ENCODE measurements at regions not wholly inside any gene's neighbourhood (a gene's known extent, or its start where the extent isn't known, plus 50 kb on each side); places are given as distances from the start of the nearest gene placed in this dataset.

DNA sequence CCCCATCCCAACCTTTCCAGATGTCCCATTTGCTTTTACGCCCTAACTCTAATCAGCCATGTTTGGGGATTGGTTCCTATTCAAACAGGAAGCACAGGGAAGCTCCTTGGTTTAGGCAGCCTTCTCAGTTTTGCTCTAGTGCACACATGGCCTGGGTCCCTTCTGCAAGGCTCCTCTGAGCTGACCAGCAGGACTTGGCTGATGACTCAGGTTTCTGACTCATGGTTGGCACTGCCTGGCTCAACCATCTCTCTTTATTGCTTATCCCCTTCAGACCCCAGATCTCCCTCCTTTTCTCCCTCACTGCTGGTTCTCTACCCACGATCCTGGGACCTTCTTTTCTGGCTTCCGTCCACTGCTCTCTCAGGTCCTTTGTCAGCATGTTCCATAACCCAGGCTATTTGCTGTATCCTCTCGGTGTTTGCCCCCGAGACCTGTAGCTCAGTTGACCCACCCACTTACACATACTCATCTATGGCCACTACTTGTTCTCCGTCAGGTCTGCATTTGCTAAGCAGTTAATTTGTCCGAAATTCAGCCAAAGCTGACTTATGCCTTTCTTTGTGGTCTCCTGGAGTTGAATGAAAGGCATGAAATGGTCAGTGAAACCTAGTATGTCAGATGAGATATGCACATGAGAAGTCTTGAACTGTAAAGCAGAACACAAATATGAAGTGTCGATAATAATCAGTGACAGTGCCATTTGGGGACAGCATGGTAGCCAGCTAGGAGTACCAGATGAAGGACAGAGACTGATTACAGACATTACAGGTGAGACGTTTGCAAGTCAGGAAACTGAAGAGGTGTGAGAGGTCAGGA, 323.5 kb upstream of the ROPN1 start:
- Mint-ChIP-seq H3K27ac (no peak overlapping the region), H3K4me3 (no peak overlapping the region), H3K36me3 (no peaks in the 10 kb centered on the region), H3K9me3 (no peaks in the 10 kb centered on the region), H3K27me3 (ENCODE audit: low read depth in 2 of 2) (peaks cover 6 to 7% of the 10 kb centered on the region in 2 donors), H3K4me1 (no peaks in the 10 kb centered on the region)
- no peak overlapping the region for H3K27ac ChIP-seq (ENCODE audit: low read length)
- H3K36me3 ChIP-seq (ENCODE audit: control insufficient read depth, insufficient read depth, low read length) = no peaks in the 10 kb centered on the region
- DNase-seq (no peak), ATAC-seq (no peak)
- no peaks in the 10 kb centered on the region for H3K4me1 ChIP-seq (ENCODE audit: control insufficient read depth, insufficient read depth, low read length)
- TF ChIP-seq, protein P1, sequence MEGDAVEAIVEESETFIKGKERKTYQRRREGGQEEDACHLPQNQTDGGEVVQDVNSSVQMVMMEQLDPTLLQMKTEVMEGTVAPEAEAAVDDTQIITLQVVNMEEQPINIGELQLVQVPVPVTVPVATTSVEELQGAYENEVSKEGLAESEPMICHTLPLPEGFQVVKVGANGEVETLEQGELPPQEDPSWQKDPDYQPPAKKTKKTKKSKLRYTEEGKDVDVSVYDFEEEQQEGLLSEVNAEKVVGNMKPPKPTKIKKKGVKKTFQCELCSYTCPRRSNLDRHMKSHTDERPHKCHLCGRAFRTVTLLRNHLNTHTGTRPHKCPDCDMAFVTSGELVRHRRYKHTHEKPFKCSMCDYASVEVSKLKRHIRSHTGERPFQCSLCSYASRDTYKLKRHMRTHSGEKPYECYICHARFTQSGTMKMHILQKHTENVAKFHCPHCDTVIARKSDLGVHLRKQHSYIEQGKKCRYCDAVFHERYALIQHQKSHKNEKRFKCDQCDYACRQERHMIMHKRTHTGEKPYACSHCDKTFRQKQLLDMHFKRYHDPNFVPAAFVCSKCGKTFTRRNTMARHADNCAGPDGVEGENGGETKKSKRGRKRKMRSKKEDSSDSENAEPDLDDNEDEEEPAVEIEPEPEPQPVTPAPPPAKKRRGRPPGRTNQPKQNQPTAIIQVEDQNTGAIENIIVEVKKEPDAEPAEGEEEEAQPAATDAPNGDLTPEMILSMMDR (IDR thresholded peaks at IDR 0.05) = no peak
- H3K27me3 ChIP-seq (ENCODE audit: control insufficient read depth, insufficient read depth, low read length) = no peaks in the 10 kb centered on the region
- no peaks in the 10 kb centered on the region for H3K9me3 ChIP-seq (ENCODE audit: control insufficient read depth, insufficient read depth, low read length)
- no peak overlapping the region for H3K4me3 ChIP-seq (ENCODE audit: low read length)
- 68% methylated on average over 9 of the region's 9 CpGs for WGBS (ENCODE audit: insufficient coverage)
- intact Hi-C loops (cut with micrococcal nuclease) = no loop called here

DNA sequence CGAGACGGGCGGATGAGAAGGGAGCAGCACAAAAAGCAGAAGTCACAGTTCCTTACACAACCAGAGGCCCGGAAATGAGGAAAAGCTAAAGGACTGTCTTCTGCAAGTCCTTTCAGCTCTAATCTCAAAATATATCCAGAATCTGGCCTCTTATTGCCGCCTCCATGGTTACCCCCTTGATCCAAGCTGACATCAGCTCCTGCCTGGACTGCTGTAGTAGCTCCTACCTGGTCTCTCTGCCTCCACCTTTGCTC, 324.0 kb upstream of the ROPN1 start:
- no peak overlapping the region for H3K4me3 Mint-ChIP-seq
- no peaks in the 10 kb centered on the region for H3K9me3 Mint-ChIP-seq
- no peak overlapping the region for H3K27ac Mint-ChIP-seq
- no peaks in the 10 kb centered on the region for H3K4me1 Mint-ChIP-seq
- Histone ChIP-seq H3K9me3 (ENCODE audit: control insufficient read depth, insufficient read depth, low read length) (no peaks in the 10 kb centered on the region), H3K27ac (ENCODE audit: low read length) (no peak overlapping the region), H3K27me3 (ENCODE audit: control insufficient read depth, insufficient read depth, low read length) (no peaks in the 10 kb centered on the region), H3K36me3 (ENCODE audit: control insufficient read depth, insufficient read depth, low read length) (no peaks in the 10 kb centered on the region), H3K4me1 (ENCODE audit: control insufficient read depth, insufficient read depth, low read length) (no peaks in the 10 kb centered on the region), H3K4me3 (ENCODE audit: low read length) (no peak overlapping the region)
- no peaks in the 10 kb centered on the region for H3K36me3 Mint-ChIP-seq
- TF ChIP-seq, protein P1 (IDR thresholded peaks at IDR 0.05) = no peak
- 11% methylated on average over 5 of the region's 5 CpGs for WGBS (ENCODE audit: insufficient coverage)
- DNase-seq = no peak
- peaks cover 6 to 8% of the 10 kb centered on the region in 2 donors for H3K27me3 Mint-ChIP-seq (ENCODE audit: low read depth in 2 of 2)
- intact Hi-C loops (cut with micrococcal nuclease) = no loop called here
- no peak for ATAC-seq

DNA sequence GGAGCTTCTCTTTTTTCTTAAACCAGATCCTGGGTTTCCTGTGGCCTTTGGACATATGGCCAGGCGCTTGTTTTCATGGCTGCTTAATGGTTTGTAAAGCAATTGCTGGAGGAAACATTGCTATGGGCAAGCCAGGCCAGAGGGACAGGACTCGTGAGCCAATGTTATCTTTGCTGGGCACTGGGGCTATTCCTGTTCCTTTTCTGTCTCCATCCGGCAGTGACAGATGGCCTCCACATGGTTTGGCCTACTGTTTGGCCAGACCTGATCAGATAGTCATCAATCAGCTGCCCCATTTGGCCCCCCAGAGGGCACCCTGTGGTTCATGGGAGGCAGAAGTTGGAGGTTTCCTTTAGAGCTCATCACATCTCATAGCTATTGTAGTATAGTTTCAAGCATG, 326.1 kb upstream of the ROPN1 start:
- Mint-ChIP-seq H3K36me3 (no peaks in the 10 kb centered on the region), H3K27me3 (ENCODE audit: low read depth in 2 of 2) (peaks cover 6 to 20% of the 10 kb centered on the region in 2 donors), H3K4me3 (no peak overlapping the region), H3K27ac (no peak overlapping the region), H3K4me1 (no peaks in the 10 kb centered on the region), H3K9me3 (no peaks in the 10 kb centered on the region)
- no peak for ATAC-seq
- no peaks in the 10 kb centered on the region for H3K27me3 ChIP-seq (ENCODE audit: control insufficient read depth, insufficient read depth, low read length)
- DNase-seq = no peak
- TF ChIP-seq, protein P1 (IDR thresholded peaks at IDR 0.05) = no peak
- no peak overlapping the region for H3K4me3 ChIP-seq (ENCODE audit: low read length)
- H3K27ac ChIP-seq (ENCODE audit: low read length) = no peak overlapping the region
- H3K4me1 ChIP-seq (ENCODE audit: control insufficient read depth, insufficient read depth, low read length) = no peaks in the 10 kb centered on the region
- WGBS (ENCODE audit: insufficient coverage) = 87% methylated on average over 3 of the region's 3 CpGs
- no peaks in the 10 kb centered on the region for H3K9me3 ChIP-seq (ENCODE audit: control insufficient read depth, insufficient read depth, low read length)
- intact Hi-C loops (cut with micrococcal nuclease) = no loop called here
- H3K36me3 ChIP-seq (ENCODE audit: control insufficient read depth, insufficient read depth, low read length) = no peaks in the 10 kb centered on the region

DNA sequence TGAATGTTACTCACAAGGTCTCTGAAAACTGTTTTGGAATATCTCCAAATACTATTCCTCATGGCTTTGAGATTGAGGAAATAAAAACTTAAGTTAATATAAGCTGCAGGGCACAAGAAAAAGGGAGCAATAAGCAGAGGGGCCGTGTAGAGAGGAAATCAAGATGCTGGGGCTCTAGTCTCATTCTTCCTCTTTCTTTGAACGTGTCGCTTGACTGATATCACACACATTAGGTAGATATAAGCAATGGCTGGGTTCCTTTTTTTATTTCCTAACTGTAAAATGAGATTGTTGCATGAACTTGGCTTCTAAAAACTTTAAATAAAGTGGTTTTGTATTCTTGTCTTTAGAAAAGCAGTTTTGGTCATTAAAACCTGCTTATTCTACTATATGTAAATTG, 326.7 kb upstream of the ROPN1 start:
- Histone ChIP-seq H3K4me3 (ENCODE audit: low read length) (no peak overlapping the region), H3K4me1 (ENCODE audit: control insufficient read depth, insufficient read depth, low read length) (no peaks in the 10 kb centered on the region), H3K9me3 (ENCODE audit: control insufficient read depth, insufficient read depth, low read length) (no peaks in the 10 kb centered on the region), H3K27me3 (ENCODE audit: control insufficient read depth, insufficient read depth, low read length) (no peaks in the 10 kb centered on the region), H3K27ac (ENCODE audit: low read length) (no peak overlapping the region), H3K36me3 (ENCODE audit: control insufficient read depth, insufficient read depth, low read length) (no peaks in the 10 kb centered on the region)
- WGBS (ENCODE audit: insufficient coverage) = 0% methylated on average over 1 of the region's 3 CpGs
- TF ChIP-seq, protein P1 (IDR thresholded peaks at IDR 0.05) = no peak
- DNase-seq = no peak
- Mint-ChIP-seq H3K4me1 (no peaks in the 10 kb centered on the region), H3K36me3 (no peaks in the 10 kb centered on the region), H3K9me3 (no peaks in the 10 kb centered on the region), H3K27ac (no peak overlapping the region), H3K4me3 (no peak overlapping the region), H3K27me3 (ENCODE audit: low read depth in 2 of 2) (peaks cover 6 to 25% of the 10 kb centered on the region in 2 donors)
- intact Hi-C loops (cut with micrococcal nuclease) = no loop called here
- ATAC-seq = no peak

All from natural killer cell (primary cell).